ENCODE measurements at regions not wholly inside any gene's neighbourhood (a gene's known extent, or its start where the extent isn't known, plus 50 kb on each side); places are given as distances from the start of the nearest gene placed in this dataset.

- Histone ChIP-seq H3K9ac (ENCODE audit: extremely low read depth, insufficient read length, low read length) (no peak overlapping the region), H3K4me2 (ENCODE audit: insufficient read depth, insufficient read length, low read length) (no peak overlapping the region), H2BK12ac (ENCODE audit: insufficient read length, low read depth, low read length) (no peak overlapping the region), H3K27ac (ENCODE audit: insufficient read length, low read depth, low read length) (no peak overlapping the region), H2BK15ac (ENCODE audit: low read depth, low read length) (no peak overlapping the region), H3K4ac (ENCODE audit: low read depth, low read length) (no peak overlapping the region), H4K5ac (ENCODE audit: insufficient read length, low read depth, low read length) (no peak overlapping the region), H3K56ac (ENCODE audit: insufficient read length, low read depth, low read length) (no peak overlapping the region), H3K4me1 (ENCODE audit: insufficient read depth, low read length) (no peaks in the 10 kb centered on the region; the same call in 1 of the 2 replicates), H3K9me3 (ENCODE audit: control insufficient read depth, low read depth, low read length) (peaks cover 7% of the 10 kb centered on the region), H3K23ac (ENCODE audit: insufficient read length, low read depth, low read length) (no peak overlapping the region), H2BK120ac (ENCODE audit: low read depth, low read length, poor library complexity, severe bottlenecking) (no peak overlapping the region), H3K79me1 (ENCODE audit: insufficient read depth, low read depth, low read length, poor library complexity, severe bottlenecking) (no peaks in the 10 kb centered on the region), H4K8ac (replicated peaks; ENCODE audit: insufficient read length, low read depth, low read length) (no peak overlapping the region), H2BK20ac (ENCODE audit: low read depth, low read length, poor library complexity, severe bottlenecking) (no peak overlapping the region), H4K91ac (ENCODE audit: insufficient read length, low read depth, low read length) (no peak overlapping the region), H3K14ac (ENCODE audit: insufficient read depth, low read length) (no peak overlapping the region), H2AFZ (ENCODE audit: low read length) (no peak overlapping the region), H3K27me3 (ENCODE audit: insufficient read depth, low read length) (peaks cover 47% of the 10 kb centered on the region; the same call in 1 of the 2 replicates), H4K20me1 (ENCODE audit: control insufficient read depth, insufficient read depth, insufficient read length) (no peaks in the 10 kb centered on the region), H2BK5ac (ENCODE audit: insufficient read length, low read length) (no peak overlapping the region), H3K18ac (ENCODE audit: insufficient read length, low read depth, low read length) (no peak overlapping the region), H3K23me2 (ENCODE audit: insufficient read length, low read depth, low read length, poor library complexity, severe bottlenecking) (no peaks in the 10 kb centered on the region), H2AK5ac (ENCODE audit: insufficient read length, low read length) (no peak overlapping the region), H3K79me2 (ENCODE audit: insufficient read depth, low read length) (no peaks in the 10 kb centered on the region), H3T11ph (ENCODE audit: low read length) (no peak overlapping the region)
- no peak for TF ChIP-seq CTCF (conservative IDR thresholded peaks at IDR 0.05)
- Mint-ChIP-seq H3K9me3 (peaks cover 73% of the 10 kb centered on the region in 2 experiments), H3K27me3 (ENCODE audit: low read depth) (peaks cover 97% of the 10 kb centered on the region), H3K36me3 (ENCODE audit: insufficient read depth in 1 of 3, low read depth in 3 of 3) (peaks cover 4 to 7% (median 5%) of the 10 kb centered on the region in 3 experiments; a peak in 5 of 7 replicates), H3K27ac (no peak overlapping the region), H3K4me3 (no peak overlapping the region), H3K4me1 (peaks cover 21 to 31% of the 10 kb centered on the region in 2 experiments)
- WGBS (ENCODE audit: extremely low coverage, insufficient read length, low lambda C conversion rate): no CpG with 5 or more reads among the region's 2 CpGs
- DNase-seq: no peak
Measured at GRCh38 chrX:69260169-69260568, 94.9 kb upstream of the PJA1 start.
